ENCODE measurements at regions not wholly inside any gene's neighbourhood (a gene's known extent, or its start where the extent isn't known, plus 50 kb on each side); places are given as distances from the start of the nearest gene placed in this dataset.
"Not testable (repeated sequence)": the region's sequence is repeated elsewhere in the genome, so short reads cannot be mapped to it uniquely, and the experiment has no call there.

DNA sequence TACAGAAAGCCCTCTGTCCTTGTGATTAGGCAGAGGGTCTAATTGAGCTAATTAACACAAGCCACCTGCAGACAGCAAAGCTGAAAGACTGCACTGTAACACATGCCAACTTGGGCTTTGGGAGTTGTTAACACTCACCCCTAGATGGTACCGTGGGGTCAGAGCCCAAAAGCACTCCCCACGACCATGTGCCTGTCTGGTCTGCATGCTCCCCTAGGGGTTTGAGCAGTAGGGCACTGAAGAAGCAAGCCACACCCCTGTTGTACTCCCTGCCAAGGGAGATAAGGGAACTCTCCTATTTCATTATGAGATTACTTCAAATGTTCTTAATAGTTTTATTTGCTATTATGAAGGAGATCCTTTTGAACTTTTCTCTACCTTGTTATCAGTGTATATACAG is 560.1 kb upstream of the FSHR start:
- H3K4me1 ChIP-seq (ENCODE audit: control insufficient read depth in 5 of 5, insufficient read depth in 5 of 5, low read length in 5 of 5): no peaks in the 10 kb centered on the region
- H3K4me3 ChIP-seq (ENCODE audit: low read depth in 1 of 5, low read length in 5 of 5): no peak overlapping the region
- peaks cover 0 to 3% (median 0%) of the 10 kb centered on the region in 5 donors for H3K9me3 ChIP-seq (ENCODE audit: control insufficient read depth in 5 of 5, low read length in 5 of 5)
- H3K27ac ChIP-seq (ENCODE audit: low read depth, low read length): no peak overlapping the region
- peaks cover 0 to 3% (median 0%) of the 10 kb centered on the region in 5 donors for H3K27me3 ChIP-seq (ENCODE audit: control insufficient read depth in 5 of 5, insufficient read depth in 4 of 5, low read length in 5 of 5)
- no peaks in the 10 kb centered on the region for H3K36me3 ChIP-seq (ENCODE audit: control insufficient read depth in 5 of 5, insufficient read depth in 5 of 5, low read length in 5 of 5)
- H3K9ac ChIP-seq (ENCODE audit: low read length in 5 of 5): no peak overlapping the region

DNA sequence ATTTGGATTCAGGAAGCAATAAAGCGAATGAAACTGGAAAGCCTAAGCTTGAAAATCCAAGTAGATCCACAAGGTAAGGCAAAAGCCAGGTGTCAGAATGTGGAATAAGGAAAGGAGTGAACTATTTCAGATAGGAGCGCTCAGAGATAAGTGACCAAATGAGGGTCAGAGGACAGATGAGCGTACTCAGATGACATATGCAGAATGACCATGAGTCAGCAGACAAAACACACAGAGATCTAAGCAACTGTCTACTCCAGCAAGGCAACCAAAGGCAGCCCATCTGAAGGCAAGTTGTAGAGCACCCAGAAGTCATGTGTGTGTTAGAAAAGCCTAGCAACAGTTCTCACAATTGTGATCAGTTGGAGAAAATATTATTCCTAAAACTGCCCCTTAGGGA is 548.4 kb upstream of the FSHR start:
- H3K9me3 ChIP-seq (ENCODE audit: control insufficient read depth in 5 of 5, low read length in 5 of 5): peaks cover 0 to 2% (median 0%) of the 10 kb centered on the region in 5 donors
- H3K36me3 ChIP-seq (ENCODE audit: control insufficient read depth in 5 of 5, insufficient read depth in 5 of 5, low read length in 5 of 5): no peaks in the 10 kb centered on the region
- no peaks in the 10 kb centered on the region for H3K4me1 ChIP-seq (ENCODE audit: control insufficient read depth in 5 of 5, insufficient read depth in 5 of 5, low read length in 5 of 5)
- H3K27ac ChIP-seq (ENCODE audit: low read depth, low read length): no peak overlapping the region
- H3K27me3 ChIP-seq (ENCODE audit: control insufficient read depth in 5 of 5, insufficient read depth in 4 of 5, low read length in 5 of 5): no peaks in the 10 kb centered on the region
- no peak overlapping the region for H3K4me3 ChIP-seq (ENCODE audit: low read depth in 1 of 5, low read length in 5 of 5)
- no peak overlapping the region for H3K9ac ChIP-seq (ENCODE audit: low read length in 5 of 5)

DNA sequence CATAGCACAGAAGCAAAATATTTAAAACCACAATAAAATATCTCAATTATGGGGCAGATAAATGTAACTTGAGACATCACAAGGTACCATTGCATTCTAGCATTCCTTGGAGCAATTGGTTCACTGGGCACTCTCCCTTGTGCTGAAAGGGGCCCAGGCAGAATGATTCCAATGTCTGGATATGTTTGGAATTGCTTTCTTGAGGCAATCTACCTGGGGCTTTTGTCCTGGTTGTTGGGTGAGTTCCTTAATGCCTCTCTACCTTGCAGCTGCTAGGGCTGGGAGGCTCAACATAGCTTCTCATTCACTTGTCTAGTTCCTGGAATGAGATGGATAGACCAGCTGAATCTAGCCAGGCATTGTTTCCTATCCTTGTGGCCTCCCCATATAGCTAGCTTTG is 539.6 kb upstream of the FSHR start:
- no peaks in the 10 kb centered on the region for H3K27me3 ChIP-seq (ENCODE audit: control insufficient read depth in 5 of 5, insufficient read depth in 4 of 5, low read length in 5 of 5)
- peaks cover 0 to 2% (median 0%) of the 10 kb centered on the region in 5 donors for H3K9me3 ChIP-seq (ENCODE audit: control insufficient read depth in 5 of 5, low read length in 5 of 5)
- H3K4me3 ChIP-seq (ENCODE audit: low read depth in 1 of 5, low read length in 5 of 5): no peak overlapping the region
- H3K27ac ChIP-seq (ENCODE audit: low read depth, low read length): no peak overlapping the region
- no peaks in the 10 kb centered on the region for H3K4me1 ChIP-seq (ENCODE audit: control insufficient read depth in 5 of 5, insufficient read depth in 5 of 5, low read length in 5 of 5)
- no peak overlapping the region for H3K9ac ChIP-seq (ENCODE audit: low read length in 5 of 5)
- H3K36me3 ChIP-seq (ENCODE audit: control insufficient read depth in 5 of 5, insufficient read depth in 5 of 5, low read length in 5 of 5): no peaks in the 10 kb centered on the region

DNA sequence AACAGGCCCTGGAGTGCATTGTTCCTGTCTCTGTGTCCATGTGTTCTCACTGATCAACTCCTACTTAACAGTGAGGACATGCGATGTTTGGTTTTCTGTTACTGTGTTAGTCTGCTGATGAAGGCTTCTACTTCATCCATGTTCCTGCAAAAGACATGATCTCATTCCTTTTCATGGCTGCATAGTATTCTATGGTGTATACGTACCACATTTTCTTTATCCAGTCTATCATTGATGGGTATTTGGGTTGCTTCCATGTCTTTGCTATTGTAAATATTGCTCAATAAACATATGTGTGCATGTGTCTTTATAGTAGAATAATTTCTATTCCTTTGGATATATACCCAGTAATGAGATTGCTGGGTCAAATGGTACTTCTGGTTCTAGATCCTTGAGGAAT is 537.7 kb upstream of the FSHR start:
- not testable (repeated sequence) for H3K4me3 ChIP-seq (ENCODE audit: low read depth in 1 of 5, low read length in 5 of 5); H3K36me3 ChIP-seq (ENCODE audit: control insufficient read depth in 5 of 5, insufficient read depth in 5 of 5, low read length in 5 of 5); H3K27me3 ChIP-seq (ENCODE audit: control insufficient read depth in 5 of 5, insufficient read depth in 4 of 5, low read length in 5 of 5); H3K4me1 ChIP-seq (ENCODE audit: control insufficient read depth in 5 of 5, insufficient read depth in 5 of 5, low read length in 5 of 5); H3K27ac ChIP-seq (ENCODE audit: low read depth, low read length); H3K9me3 ChIP-seq (ENCODE audit: control insufficient read depth in 5 of 5, low read length in 5 of 5); H3K9ac ChIP-seq (ENCODE audit: low read length in 5 of 5)

DNA sequence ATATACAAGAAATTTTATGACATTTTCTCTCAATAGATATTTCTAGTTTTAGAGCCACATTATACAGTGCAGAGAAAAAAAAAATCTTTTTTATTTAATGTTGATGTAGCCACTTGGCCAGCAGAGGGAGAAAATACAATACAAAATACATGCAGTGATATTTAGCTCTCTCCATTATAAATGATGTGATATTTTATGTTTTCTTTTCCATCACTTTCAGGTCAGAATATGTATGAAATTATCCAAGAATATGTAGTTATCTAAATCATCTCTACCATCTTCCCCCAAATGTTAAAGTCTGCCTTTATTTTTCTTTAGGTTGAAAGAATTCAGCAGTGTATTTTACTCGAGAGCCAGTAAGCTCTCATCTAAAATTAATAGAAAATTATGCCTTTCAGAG is 533.6 kb upstream of the FSHR start:
- no peak overlapping the region for H3K9ac ChIP-seq (ENCODE audit: low read length in 5 of 5)
- H3K9me3 ChIP-seq (ENCODE audit: control insufficient read depth in 5 of 5, low read length in 5 of 5): no peaks in the 10 kb centered on the region
- H3K36me3 ChIP-seq (ENCODE audit: control insufficient read depth in 5 of 5, insufficient read depth in 5 of 5, low read length in 5 of 5): no peaks in the 10 kb centered on the region
- no peaks in the 10 kb centered on the region for H3K27me3 ChIP-seq (ENCODE audit: control insufficient read depth in 5 of 5, insufficient read depth in 4 of 5, low read length in 5 of 5)
- H3K4me3 ChIP-seq (ENCODE audit: low read depth in 1 of 5, low read length in 5 of 5): no peak overlapping the region
- H3K4me1 ChIP-seq (ENCODE audit: control insufficient read depth in 5 of 5, insufficient read depth in 5 of 5, low read length in 5 of 5): no peaks in the 10 kb centered on the region
- no peak overlapping the region for H3K27ac ChIP-seq (ENCODE audit: low read depth, low read length)

DNA sequence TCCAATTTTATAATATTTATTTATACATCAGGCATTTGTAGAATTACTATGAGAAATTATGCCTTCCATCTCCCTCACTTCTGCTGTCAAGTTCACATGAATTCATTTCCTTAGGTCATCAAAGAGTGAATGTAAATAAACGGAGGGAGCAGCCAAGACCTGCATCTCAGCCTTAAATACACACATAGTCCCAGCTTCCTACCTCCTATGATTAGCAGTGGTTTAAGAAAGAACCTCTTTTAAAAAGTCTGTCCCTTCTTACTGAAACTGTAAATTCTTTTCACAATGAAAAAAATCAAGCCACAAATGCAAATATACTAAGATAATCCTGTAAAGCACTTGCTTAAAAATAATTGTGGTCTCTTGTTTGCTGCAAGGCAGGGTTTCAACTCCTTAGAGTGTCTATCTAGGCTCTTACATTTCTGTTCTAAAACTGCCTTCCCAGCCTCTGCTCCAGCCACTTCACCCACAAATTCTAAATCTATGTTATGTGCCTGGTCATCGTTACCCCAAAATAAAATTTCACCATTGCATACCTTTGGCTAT is 532.7 kb upstream of the FSHR start:
- Histone ChIP-seq H3K9ac (ENCODE audit: low read length in 5 of 5) (no peak overlapping the region), H3K27me3 (ENCODE audit: control insufficient read depth in 5 of 5, insufficient read depth in 4 of 5, low read length in 5 of 5) (no peaks in the 10 kb centered on the region), H3K27ac (ENCODE audit: low read depth, low read length) (no peak overlapping the region), H3K36me3 (ENCODE audit: control insufficient read depth in 5 of 5, insufficient read depth in 5 of 5, low read length in 5 of 5) (no peaks in the 10 kb centered on the region), H3K4me3 (ENCODE audit: low read depth in 1 of 5, low read length in 5 of 5) (no peak overlapping the region), H3K4me1 (ENCODE audit: control insufficient read depth in 5 of 5, insufficient read depth in 5 of 5, low read length in 5 of 5) (peaks cover 0 to 3% (median under 1%) of the 10 kb centered on the region in 5 donors), H3K9me3 (ENCODE audit: control insufficient read depth in 5 of 5, low read length in 5 of 5) (no peaks in the 10 kb centered on the region)

DNA sequence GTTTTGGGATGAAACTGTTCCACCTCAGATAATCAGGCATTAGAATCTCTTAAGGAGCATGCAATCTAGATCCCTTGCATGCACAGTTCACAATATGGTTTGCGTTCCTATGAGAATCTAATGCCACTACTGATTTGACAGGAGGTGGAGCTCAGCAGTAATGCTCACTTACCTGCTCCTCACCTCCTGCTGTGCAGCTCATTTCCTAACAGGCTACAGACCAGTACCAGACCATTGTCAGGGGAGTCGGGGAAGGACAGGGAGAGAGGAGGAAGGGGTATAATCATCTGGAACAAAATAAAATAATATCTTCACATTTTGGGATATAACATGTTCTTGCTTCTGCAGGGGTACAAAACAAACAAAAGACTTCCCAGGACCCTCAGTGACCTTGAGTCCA is 532.0 kb upstream of the FSHR start:
- Histone ChIP-seq H3K4me1 (ENCODE audit: control insufficient read depth in 5 of 5, insufficient read depth in 5 of 5, low read length in 5 of 5) (peaks cover 0 to 9% (median 3%) of the 10 kb centered on the region in 5 donors), H3K9me3 (ENCODE audit: control insufficient read depth in 5 of 5, low read length in 5 of 5) (no peaks in the 10 kb centered on the region), H3K27me3 (ENCODE audit: control insufficient read depth in 5 of 5, insufficient read depth in 4 of 5, low read length in 5 of 5) (no peaks in the 10 kb centered on the region), H3K27ac (ENCODE audit: low read depth, low read length) (no peak overlapping the region), H3K9ac (ENCODE audit: low read length in 5 of 5) (no peak overlapping the region), H3K36me3 (ENCODE audit: control insufficient read depth in 5 of 5, insufficient read depth in 5 of 5, low read length in 5 of 5) (no peaks in the 10 kb centered on the region), H3K4me3 (ENCODE audit: low read depth in 1 of 5, low read length in 5 of 5) (no peak overlapping the region)

DNA sequence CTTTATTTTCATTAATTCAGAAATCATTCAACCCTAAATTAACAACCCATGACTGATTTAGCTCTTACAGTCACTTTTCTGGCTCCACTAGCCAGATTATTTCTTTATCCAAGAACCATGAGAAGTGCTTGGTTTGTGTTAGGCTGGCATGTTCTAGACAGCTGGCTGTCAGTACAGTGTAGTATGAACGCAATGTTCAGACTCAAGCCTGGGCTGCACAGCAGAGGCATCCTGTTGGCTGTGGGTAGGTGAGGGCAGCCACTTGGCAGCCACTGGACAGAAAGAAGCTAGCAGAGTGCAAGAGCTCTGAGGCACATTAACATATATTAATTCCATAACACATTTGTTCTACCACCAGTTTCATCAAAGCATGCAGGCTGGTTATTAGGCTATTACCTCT is 522.9 kb upstream of the FSHR start:
- Histone ChIP-seq H3K4me1 (ENCODE audit: control insufficient read depth in 5 of 5, insufficient read depth in 5 of 5, low read length in 5 of 5) (peaks cover 0 to 8% (median 3%) of the 10 kb centered on the region in 5 donors), H3K27ac (ENCODE audit: low read depth, low read length) (no peak overlapping the region), H3K36me3 (ENCODE audit: control insufficient read depth in 5 of 5, insufficient read depth in 5 of 5, low read length in 5 of 5) (no peaks in the 10 kb centered on the region), H3K4me3 (ENCODE audit: low read depth in 1 of 5, low read length in 5 of 5) (no peak overlapping the region), H3K9me3 (ENCODE audit: control insufficient read depth in 5 of 5, low read length in 5 of 5) (no peaks in the 10 kb centered on the region), H3K27me3 (ENCODE audit: control insufficient read depth in 5 of 5, insufficient read depth in 4 of 5, low read length in 5 of 5) (no peaks in the 10 kb centered on the region), H3K9ac (ENCODE audit: low read length in 5 of 5) (no peak overlapping the region)

DNA sequence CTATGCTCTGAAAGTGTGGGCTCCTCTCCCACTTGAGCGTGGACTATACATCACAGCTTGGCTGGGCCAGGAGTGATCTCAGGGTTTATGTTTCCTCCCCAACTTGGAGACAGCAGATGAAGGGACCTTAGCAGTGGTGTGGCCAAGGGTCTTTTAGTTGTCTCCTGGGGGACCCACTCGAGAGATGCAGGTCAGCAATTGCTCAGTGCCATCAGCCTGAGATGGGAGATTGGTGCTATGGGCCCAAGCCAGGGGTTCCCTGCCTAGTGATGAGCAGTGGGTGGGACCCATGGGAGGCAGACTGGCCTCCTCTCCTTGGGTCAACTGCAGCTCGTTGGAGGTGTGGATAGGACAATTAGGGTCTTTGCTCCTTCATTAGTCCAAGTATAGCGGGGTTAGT is 510.5 kb upstream of the FSHR start:
- Histone ChIP-seq H3K36me3 (ENCODE audit: control insufficient read depth in 5 of 5, insufficient read depth in 5 of 5, low read length in 5 of 5) (no peaks in the 10 kb centered on the region), H3K27me3 (ENCODE audit: control insufficient read depth in 5 of 5, insufficient read depth in 4 of 5, low read length in 5 of 5) (no peaks in the 10 kb centered on the region), H3K27ac (ENCODE audit: low read depth, low read length) (no peak overlapping the region), H3K9ac (ENCODE audit: low read length in 5 of 5) (no peak overlapping the region), H3K9me3 (ENCODE audit: control insufficient read depth in 5 of 5, low read length in 5 of 5) (no peaks in the 10 kb centered on the region), H3K4me3 (ENCODE audit: low read depth in 1 of 5, low read length in 5 of 5) (no peak overlapping the region), H3K4me1 (ENCODE audit: control insufficient read depth in 5 of 5, insufficient read depth in 5 of 5, low read length in 5 of 5) (no peaks in the 10 kb centered on the region)

DNA sequence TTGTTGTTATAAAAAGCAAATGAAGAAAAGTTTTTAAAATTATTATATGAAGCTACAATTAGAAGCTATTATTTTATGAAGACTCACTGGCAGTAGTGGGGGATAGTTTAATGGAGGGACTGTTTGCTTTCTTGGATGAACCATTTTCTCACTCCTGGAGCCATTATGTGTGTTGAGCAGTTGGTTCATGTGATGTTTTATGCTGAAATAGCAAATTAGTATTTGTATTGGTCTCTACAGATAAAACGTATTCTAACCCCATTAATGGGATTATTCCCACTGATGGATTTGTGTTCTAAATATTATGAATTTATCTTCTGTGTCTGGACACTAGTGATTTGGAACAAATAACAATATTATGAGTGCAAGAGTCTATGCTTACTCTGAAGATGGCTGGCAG is 507.5 kb upstream of the FSHR start:
- H3K36me3 ChIP-seq (ENCODE audit: control insufficient read depth in 5 of 5, insufficient read depth in 5 of 5, low read length in 5 of 5): no peaks in the 10 kb centered on the region
- no peak overlapping the region for H3K27ac ChIP-seq (ENCODE audit: low read depth, low read length)
- H3K9ac ChIP-seq (ENCODE audit: low read length in 5 of 5): no peak overlapping the region
- H3K4me1 ChIP-seq (ENCODE audit: control insufficient read depth in 5 of 5, insufficient read depth in 5 of 5, low read length in 5 of 5): no peaks in the 10 kb centered on the region
- H3K27me3 ChIP-seq (ENCODE audit: control insufficient read depth in 5 of 5, insufficient read depth in 4 of 5, low read length in 5 of 5): no peaks in the 10 kb centered on the region
- H3K4me3 ChIP-seq (ENCODE audit: low read depth in 1 of 5, low read length in 5 of 5): no peak overlapping the region
- H3K9me3 ChIP-seq (ENCODE audit: control insufficient read depth in 5 of 5, low read length in 5 of 5): no peaks in the 10 kb centered on the region

DNA sequence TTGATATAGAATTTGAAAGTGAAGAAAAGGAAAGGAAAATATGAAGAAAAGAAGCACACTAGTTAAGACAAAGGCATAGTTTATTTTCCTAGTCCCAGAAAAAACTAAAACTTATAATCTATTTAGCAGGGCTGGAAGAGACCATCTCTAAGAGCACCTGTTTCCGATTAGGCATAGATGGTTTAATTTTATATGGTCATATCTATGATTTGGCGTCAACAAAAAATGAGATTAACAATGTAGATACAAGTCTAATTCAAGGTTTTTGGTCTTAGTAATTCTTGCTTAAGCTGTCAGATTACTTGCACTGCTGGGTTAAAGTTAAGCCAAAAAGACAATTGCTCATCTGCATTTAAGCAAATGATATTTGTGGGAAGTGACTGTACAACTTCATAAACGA is 502.5 kb upstream of the FSHR start:
- Histone ChIP-seq H3K9ac (ENCODE audit: low read length in 5 of 5) (no peak overlapping the region), H3K4me3 (ENCODE audit: low read depth in 1 of 5, low read length in 5 of 5) (no peak overlapping the region), H3K9me3 (ENCODE audit: control insufficient read depth in 5 of 5, low read length in 5 of 5) (no peaks in the 10 kb centered on the region), H3K4me1 (ENCODE audit: control insufficient read depth in 5 of 5, insufficient read depth in 5 of 5, low read length in 5 of 5) (no peaks in the 10 kb centered on the region), H3K27ac (ENCODE audit: low read depth, low read length) (no peak overlapping the region), H3K27me3 (ENCODE audit: control insufficient read depth in 5 of 5, insufficient read depth in 4 of 5, low read length in 5 of 5) (no peaks in the 10 kb centered on the region), H3K36me3 (ENCODE audit: control insufficient read depth in 5 of 5, insufficient read depth in 5 of 5, low read length in 5 of 5) (no peaks in the 10 kb centered on the region)

All from subcutaneous abdominal adipose tissue (tissue), 5 donors.